Motor neuron (in vitro differentiated cells): ENCODE measurements at regions not wholly inside any gene's neighbourhood (a gene's known extent, or its start where the extent isn't known, plus 50 kb on each side); places are given as distances from the start of the nearest gene placed in this dataset.

Source experiments
- ATAC-seq, 8 experiments: fragments of 200-7000 bp; cut with Tn5 transposase; replicated peaks in 6 of 8; 2 replicates each; pipeline ENCODE4 v1.8.0; 2021; ENCODE audit warnings: mild to moderate bottlenecking in 8 of 8, moderate library complexity in 8 of 8
- H3K27ac ChIP-seq, 2 donors: fragments of 250-450 bp; sonication (Bioruptor Pico); 2 replicates each; pipeline ENCODE4 v1.9.0; 2021; ENCODE audit warnings: antibody characterized with exemption in 2 of 2, mild to moderate bottlenecking in 2 of 2, moderate library complexity in 1 of 2
- H3K4me1 ChIP-seq, 2 donors: fragments of 250-450 bp; sonication (Bioruptor Pico); replicated peaks in 1 of 2; 2 replicates each; pipeline ENCODE4 v1.6.1; 2021; ENCODE audit warnings: antibody characterized with exemption in 2 of 2, mild to moderate bottlenecking in 2 of 2, moderate library complexity in 1 of 2
- H3K4me3 ChIP-seq, 5 donors: fragments of 250-450 bp; sonication (Bioruptor Pico); 2 replicates each; pipeline ENCODE4 v1.9.0; 2021; ENCODE audit warnings: antibody characterized with exemption in 5 of 5, mild to moderate bottlenecking in 5 of 5, moderate library complexity in 4 of 5
- WGBS, 10 experiments: fragments of 450-650 bp; shearing (Covaris generic); methylation state at CpG; one replicate each; pipeline ENCODE4 v1.0.0; 2022; 5-methylcytosine and 5-hydroxymethylcytosine counted together
- in situ Hi-C, 9 experiments: fragments of 400-800 bp; cut with MboI; loops; one replicate each; pipeline ENCODE4 v1.15.0; 2021; ENCODE audit warnings: low sequenced_read_pairs in 9 of 9, low pct_unique_long_range_greater_than_20kb in 2 of 9; ENCODE audit not compliant: unreplicated experiment in 9 of 9

- WGBS, 10 experiments: 20 to 94% (median 80%) methylated on average over 1 to 4 of the region's 4 CpGs; no CpG with 5 or more reads in 2 of the 10 experiments
- no peak overlapping the region for H3K4me3 ChIP-seq
- in situ Hi-C loops: no loop called here
- H3K4me1 ChIP-seq: no peaks in the 10 kb centered on the region
- H3K27ac ChIP-seq: no peak overlapping the region
- ATAC-seq: no peak
Observed at GRCh38 chr13:34421858-34422475, 520.1 kb upstream of the NBEA start.

DNA sequence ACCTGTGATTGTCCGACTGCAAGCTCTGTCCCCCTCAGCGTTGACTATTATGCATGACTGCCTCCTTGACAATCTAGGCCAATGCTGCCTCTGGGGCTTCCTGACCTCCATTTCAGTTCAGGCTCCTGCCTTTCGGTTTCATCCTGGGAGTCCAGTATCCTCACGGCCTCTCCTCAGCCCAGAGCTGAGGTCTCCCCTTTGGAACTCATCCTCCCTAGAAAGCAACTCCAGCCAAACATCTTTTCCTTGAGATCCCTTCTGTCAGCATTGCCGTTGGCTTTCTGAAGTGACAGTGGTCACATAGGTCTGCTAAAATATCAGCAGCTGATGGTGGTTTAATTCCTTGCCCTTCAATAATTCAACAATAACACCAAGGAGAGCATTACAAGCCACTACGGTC lies 519.1 kb upstream of the NBEA start:
- Histone ChIP-seq H3K4me3 (no peak overlapping the region), H3K27ac (no peak overlapping the region), H3K4me1 (no peaks in the 10 kb centered on the region)
- in situ Hi-C loops: no loop called here
- WGBS, 10 experiments: 48 to 100% (median 86%) methylated on average over 1 to 6 of the region's 6 CpGs; no CpG with 5 or more reads in 2 of the 10 experiments
- no peak for ATAC-seq

- WGBS, 10 experiments: 0 to 80% (median 65%) methylated on average over 1 to 5 of the region's 6 CpGs; no CpG with 5 or more reads in 2 of the 10 experiments
- Histone ChIP-seq H3K4me1 (no peaks in the 10 kb centered on the region), H3K27ac (no peak overlapping the region), H3K4me3 (no peak overlapping the region)
- ATAC-seq: no peak
- in situ Hi-C loops: no loop called here
Observed at GRCh38 chr13:34425327-34425949, 516.6 kb upstream of the NBEA start.

DNA sequence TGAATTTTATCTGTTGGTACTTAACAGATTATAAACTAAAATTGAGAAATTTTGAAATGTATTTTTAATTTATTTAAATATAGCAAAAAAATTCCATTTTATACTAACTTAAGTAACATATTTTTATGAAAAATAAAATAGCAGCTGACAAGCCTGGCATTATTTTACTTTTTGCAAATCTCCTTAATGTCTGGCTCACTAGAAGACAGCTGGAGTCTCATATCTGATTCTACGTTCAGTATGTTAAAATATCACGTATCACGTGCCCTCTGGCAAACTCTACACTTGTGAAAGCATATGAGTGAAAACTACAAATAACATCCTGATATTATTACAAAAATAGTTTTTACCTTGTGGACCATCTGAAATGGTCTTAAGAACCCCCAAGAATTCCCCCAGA lies 513.2 kb upstream of the NBEA start:
- Histone ChIP-seq H3K4me1 (peaks cover 5 to 8% of the 10 kb centered on the region in 2 donors), H3K27ac (no peak overlapping the region), H3K4me3 (no peak overlapping the region)
- in situ Hi-C loops: no loop called here
- 51 to 100% (median 93%) methylated on average over 1 to 3 of the region's 3 CpGs; no CpG with 5 or more reads in 1 of the 10 experiments for WGBS, 10 experiments
- ATAC-seq: no peak

- Histone ChIP-seq H3K4me3 (no peak overlapping the region), H3K4me1 (peaks cover 5 to 11% of the 10 kb centered on the region in 2 donors), H3K27ac (no peak overlapping the region)
- ATAC-seq: no peak
- WGBS, 10 experiments: 78 to 100% (median 90%) methylated on average over 1 to 2 of the region's 2 CpGs; no CpG with 5 or more reads in 5 of the 10 experiments
- in situ Hi-C loops: no loop called here
Observed at GRCh38 chr13:34430294-34430693, 511.8 kb upstream of the NBEA start.

- in situ Hi-C loops: no loop called here
- Histone ChIP-seq H3K4me3 (no peak overlapping the region), H3K4me1 (peaks cover 5 to 11% of the 10 kb centered on the region in 2 donors), H3K27ac (no peak overlapping the region)
- WGBS, 10 experiments: 37 to 100% (median 67%) methylated on average over 1 to 2 of the region's 2 CpGs; no CpG with 5 or more reads in 2 of the 10 experiments
- ATAC-seq: peak in 4 of 8 experiments; percentile 9 to 73 (median 70)
Observed at GRCh38 chr13:34431827-34432581, 510.1 kb upstream of the NBEA start.

DNA sequence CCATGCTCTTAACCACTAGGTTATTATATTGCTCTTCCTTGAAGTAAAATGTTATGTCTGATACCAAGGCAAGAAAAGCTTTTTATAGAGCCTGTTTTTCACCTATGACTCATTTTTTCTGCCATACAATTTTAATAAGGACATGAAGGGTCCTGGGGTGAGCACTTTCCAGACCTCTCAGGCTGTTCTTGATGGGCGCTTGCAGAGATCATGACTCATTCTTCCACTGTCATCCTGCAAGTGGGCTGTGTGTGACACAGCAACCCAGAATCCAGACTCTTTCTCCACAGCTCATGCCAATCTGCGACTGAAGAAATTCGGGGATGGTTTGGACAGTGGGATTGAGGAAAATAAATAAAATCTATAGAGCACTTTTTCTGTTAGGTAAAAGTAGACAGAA lies 506.7 kb upstream of the NBEA start:
- in situ Hi-C loops: no loop called here
- peak in 6 of 8 experiments; percentile 24 to 100 (median 96) for ATAC-seq

DNA sequence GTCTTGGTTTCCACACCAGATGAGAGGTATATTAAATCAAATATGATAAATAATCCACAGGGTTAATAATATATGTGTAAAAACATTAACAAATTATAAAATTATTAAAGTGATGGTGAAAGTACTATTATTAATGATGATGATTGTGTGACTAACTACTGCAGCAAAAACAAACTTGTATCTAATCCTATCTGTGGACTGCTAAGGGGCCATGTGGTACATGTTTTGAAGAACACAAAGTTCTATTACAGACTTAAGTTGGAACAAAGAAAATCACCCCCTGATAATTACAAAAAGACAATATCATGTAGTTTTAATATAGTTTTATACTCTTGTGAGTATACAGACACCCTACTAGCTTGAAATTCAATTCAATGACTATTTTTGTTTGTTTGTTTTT lies 504.2 kb upstream of the NBEA start:
- no peak for ATAC-seq
- in situ Hi-C loops: no loop called here

More for the DNA sequence above, 506.7 kb upstream of the NBEA start:
- no peak overlapping the region for H3K4me3 ChIP-seq
- 0 to 83% (median 72%) methylated on average over 2 to 3 of the region's 3 CpGs; no CpG with 5 or more reads in 1 of the 10 experiments for WGBS, 10 experiments
- H3K4me1 ChIP-seq: peaks cover 5 to 11% of the 10 kb centered on the region in 2 donors
- no peak overlapping the region for H3K27ac ChIP-seq

DNA sequence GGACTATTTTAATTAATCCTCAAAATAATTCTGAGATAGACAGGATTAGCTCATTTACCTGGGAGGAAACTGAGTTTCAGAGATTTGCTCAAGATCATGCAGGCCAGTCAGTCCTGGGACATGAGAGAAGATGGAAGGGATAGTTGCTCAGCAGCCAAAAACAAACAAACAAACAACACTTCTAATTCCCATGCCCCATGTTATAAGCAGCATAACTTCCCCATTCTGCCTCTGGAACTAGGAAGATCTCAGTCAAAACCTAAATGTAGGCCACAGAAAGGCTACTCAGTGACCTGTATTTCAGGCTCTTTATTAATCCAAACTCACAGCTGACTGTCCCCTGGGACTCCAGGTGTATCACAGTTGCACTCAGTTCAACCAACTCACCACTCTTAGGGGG lies 489.2 kb upstream of the NBEA start:
- no peaks in the 10 kb centered on the region for H3K4me1 ChIP-seq
- in situ Hi-C loops: no loop called here
- no peak overlapping the region for H3K27ac ChIP-seq
- H3K4me3 ChIP-seq: no peak overlapping the region
- ATAC-seq: no peak

More for the DNA sequence above, 504.2 kb upstream of the NBEA start:
- H3K27ac ChIP-seq: no peak overlapping the region
- H3K4me1 ChIP-seq: peaks cover 0 to 3% of the 10 kb centered on the region in 2 donors
- H3K4me3 ChIP-seq: no peak overlapping the region

DNA sequence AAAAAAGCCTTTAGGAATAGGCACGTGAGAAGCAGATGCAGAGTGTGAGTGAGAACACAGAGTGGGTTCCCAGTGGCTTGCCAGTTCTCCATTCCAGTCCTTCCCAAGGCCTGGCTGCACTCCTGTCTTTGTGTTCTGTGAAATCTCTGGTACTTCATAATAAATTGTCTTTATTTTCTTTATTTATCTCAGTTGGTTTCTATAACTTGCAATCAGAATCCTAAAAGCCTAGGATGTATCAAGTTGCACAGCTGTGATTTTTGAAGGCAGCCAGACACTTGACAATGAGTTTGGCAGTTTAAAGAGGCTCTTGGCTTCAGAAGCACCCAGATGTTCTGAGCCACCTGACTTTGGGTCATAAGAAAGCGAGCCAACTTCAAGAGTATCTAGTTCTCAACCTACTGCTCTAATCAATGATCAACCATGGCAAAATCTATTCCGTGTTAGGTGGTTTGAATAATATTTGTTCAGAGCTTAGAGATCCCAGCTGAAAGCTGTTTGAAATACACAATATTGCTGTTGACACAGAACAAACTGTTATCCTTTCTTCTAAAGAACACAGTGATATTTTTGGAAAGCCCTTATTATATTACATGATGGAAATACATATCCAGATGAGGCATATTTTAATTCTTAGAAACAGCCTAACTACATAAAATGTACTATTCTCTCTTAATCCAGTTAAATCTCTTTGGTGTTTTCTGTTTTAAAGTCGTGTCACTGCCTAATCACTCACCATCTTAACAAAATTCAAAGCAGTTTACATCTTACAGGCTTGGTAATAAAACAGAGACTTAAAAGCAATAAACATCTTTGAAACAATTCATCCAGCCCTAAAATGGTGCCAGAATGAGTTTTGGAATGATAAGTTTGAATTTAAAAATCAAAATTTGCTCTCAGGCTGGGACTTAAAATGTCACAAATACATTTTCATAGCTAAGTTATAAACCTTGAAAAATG lies 483.0 kb upstream of the NBEA start:
- in situ Hi-C loops: no loop called here
- Histone ChIP-seq H3K27ac (no peak overlapping the region), H3K4me3 (no peak overlapping the region), H3K4me1 (no peaks in the 10 kb centered on the region)
- WGBS, 10 experiments: 8 to 90% (median 74%) methylated on average over 2 to 4 of the region's 4 CpGs
- no peak for ATAC-seq

GRCh38 chr13:34459856-34460255 lies 482.2 kb upstream of the NBEA start:
- Histone ChIP-seq H3K4me1 (no peaks in the 10 kb centered on the region), H3K4me3 (no peak overlapping the region), H3K27ac (no peak overlapping the region)
- in situ Hi-C loops: no loop called here
- WGBS, 10 experiments: 0 to 100% (median 77%) methylated on average over 1 to 8 of the region's 8 CpGs
- ATAC-seq: no peak

DNA sequence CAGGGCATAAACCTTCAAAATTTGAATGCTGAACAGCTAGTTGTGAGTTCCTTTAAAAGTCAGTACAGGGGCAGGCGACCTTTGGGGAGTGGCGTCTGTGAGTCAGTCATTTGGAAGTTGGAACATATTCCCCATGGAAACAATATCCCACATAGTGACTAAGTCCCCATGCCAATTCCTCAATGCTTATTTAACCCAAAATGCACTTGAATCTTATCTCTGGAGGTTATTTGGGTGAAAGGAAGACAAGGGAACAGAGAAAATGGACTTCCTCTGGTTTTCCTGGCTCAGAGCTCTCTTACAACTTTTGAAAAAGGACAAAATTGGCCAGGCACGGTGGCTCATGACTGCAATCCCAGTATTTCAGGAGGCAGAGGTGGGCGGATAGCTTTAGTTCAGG lies 479.2 kb upstream of the NBEA start:
- Histone ChIP-seq H3K4me3 (no peak overlapping the region), H3K27ac (no peak overlapping the region), H3K4me1 (no peaks in the 10 kb centered on the region)
- ATAC-seq: peak in 2 of 8 experiments; percentile 81 to 90
- 13 to 93% (median 76%) methylated on average over 1 to 4 of the region's 4 CpGs for WGBS, 10 experiments
- in situ Hi-C loops: no loop called here
